Stimulated activated CD4-positive, alpha-beta T cell treated with anti-CD3 and anti-CD28 coated beads, Interleukin-12 subunit alpha, Interleukin-12 subunit beta, amount 100 ng/mL, for 24 hours (primary cell): ENCODE measurements at regions not wholly inside any gene's neighbourhood (a gene's known extent, or its start where the extent isn't known, plus 50 kb on each side); places are given as distances from the start of the nearest gene placed in this dataset.
"Not testable (repeated sequence)": the region's sequence is repeated elsewhere in the genome, so short reads cannot be mapped to it uniquely, and the experiment has no call there.

Source experiments
- DNase-seq, 2 experiments: peaks; one replicate each; pipeline ENCODE4 v3.0.0-alpha.2; 2020; ENCODE audit warnings: low read depth in 2 of 2

GRCh38 chr7:85324145-85324799, 137.4 kb upstream of the SEMA3D start:
- DNase-seq: no peak

GRCh38 chr7:85322252-85322651, 135.4 kb upstream of the SEMA3D start:
- DNase-seq: no peak

GRCh38 chr7:85320699-85321476, 134.0 kb upstream of the SEMA3D start:
- no peak for DNase-seq

GRCh38 chr7:85316489-85316888, 129.6 kb upstream of the SEMA3D start:
- no peak for DNase-seq

GRCh38 chr7:85310301-85310700, 123.4 kb upstream of the SEMA3D start:
- DNase-seq: no peak

- DNase-seq: no peak
These were observed 119.3 kb upstream of the SEMA3D start for GRCh38 chr7:85306115-85306514.

GRCh38 chr7:85294176-85294575, 107.3 kb upstream of the SEMA3D start:
- no peak for DNase-seq

GRCh38 chr7:85292908-85293576, 106.2 kb upstream of the SEMA3D start:
- no peak for DNase-seq

GRCh38 chr7:85290269-85290668, 103.4 kb upstream of the SEMA3D start:
- DNase-seq: no peak

GRCh38 chr7:85289279-85289678, 102.4 kb upstream of the SEMA3D start:
- DNase-seq: no peak

GRCh38 chr7:85287106-85287825, 100.4 kb upstream of the SEMA3D start:
- DNase-seq: no peak

GRCh38 chr7:85286446-85286845, 99.6 kb upstream of the SEMA3D start:
- DNase-seq: no peak

- no peak for DNase-seq
These were observed 98.7 kb upstream of the SEMA3D start for GRCh38 chr7:85285527-85285926.

GRCh38 chr7:85275204-85275603, 88.3 kb upstream of the SEMA3D start:
- DNase-seq: no peak

- no peak for DNase-seq
These were observed 87.6 kb upstream of the SEMA3D start for GRCh38 chr7:85274454-85274853.

GRCh38 chr7:85262891-85263290, 76.0 kb upstream of the SEMA3D start:
- DNase-seq: no peak

- no peak for DNase-seq
These were observed 74.5 kb upstream of the SEMA3D start for GRCh38 chr7:85261336-85261735.

GRCh38 chr7:85249787-85250186, 62.9 kb upstream of the SEMA3D start:
- DNase-seq: not testable (repeated sequence)

- DNase-seq: no peak
These were observed 52.3 kb upstream of the SEMA3D start for GRCh38 chr7:85239109-85239508.

- no peak for DNase-seq
These were observed 50.9 kb upstream of the SEMA3D start for GRCh38 chr7:85237721-85238120.
